Natural killer cell (primary cell): ENCODE measurements at regions not wholly inside any gene's neighbourhood (a gene's known extent, or its start where the extent isn't known, plus 50 kb on each side); places are given as distances from the start of the nearest gene placed in this dataset.

Experiments used
- ATAC-seq, 3 donors: fragments of 150-1000 bp in 2 of 3; fragments of 200-7000 bp in 1 of 3; cut with Tn5 transposase; 1 replicate in 1 of 3; 2 replicates in 2 of 3; pipeline ENCODE4 v1.10.0; 2021; ENCODE audit warnings: mild to moderate bottlenecking in 2 of 3, moderate library complexity in 2 of 3
- DNase-seq, 2 donors: peaks; one replicate each; pipeline versions ENCODE4 v3.0.0 to v3.0.0-alpha.2; 2013 to 2021; ENCODE audit warnings: mixed read lengths in 1 of 2
- H3K27ac ChIP-seq: one replicate; pipeline ENCODE4 v1.5.1; 2013; ENCODE audit warnings: mild to moderate bottlenecking, low read length
- H3K27me3 ChIP-seq: one replicate; pipeline ENCODE4 v1.6.1; 2013; ENCODE audit warnings: low read length; ENCODE audit not compliant: control insufficient read depth, insufficient read depth
- H3K36me3 ChIP-seq: one replicate; pipeline ENCODE4 v1.6.1; 2013; ENCODE audit warnings: low read length; ENCODE audit not compliant: control insufficient read depth, insufficient read depth
- H3K4me1 ChIP-seq: one replicate; pipeline ENCODE4 v1.6.1; 2013; ENCODE audit warnings: low read length; ENCODE audit not compliant: control insufficient read depth, insufficient read depth
- H3K4me3 ChIP-seq: one replicate; pipeline ENCODE4 v1.5.1; 2013; ENCODE audit warnings: low read length
- H3K9me3 ChIP-seq: one replicate; pipeline ENCODE4 v1.6.1; 2013; ENCODE audit warnings: low read length; ENCODE audit not compliant: control insufficient read depth, insufficient read depth
- H3K27ac Mint-ChIP-seq, 2 donors: one replicate each; pipeline ENCODE4 v1.8.0; 2022; ENCODE audit warnings: mild to moderate bottlenecking in 2 of 2, mixed read lengths in 2 of 2, moderate library complexity in 1 of 2
- H3K27me3 Mint-ChIP-seq, 2 donors: one replicate each; pipeline ENCODE4 v1.8.0; 2022; ENCODE audit warnings: low read depth in 2 of 2, mixed read lengths in 2 of 2
- H3K36me3 Mint-ChIP-seq: one replicate; pipeline ENCODE4 v1.8.0; 2022; ENCODE audit warnings: mixed read lengths
- H3K4me1 Mint-ChIP-seq, 2 donors: one replicate each; pipeline ENCODE4 v1.8.0; 2022; ENCODE audit warnings: mixed read lengths in 2 of 2
- H3K4me3 Mint-ChIP-seq: one replicate; pipeline ENCODE4 v1.8.0; 2022; ENCODE audit warnings: mild to moderate bottlenecking, moderate library complexity, mixed read lengths
- H3K9me3 Mint-ChIP-seq, 2 donors: one replicate each; pipeline ENCODE4 v1.8.0; 2022; ENCODE audit warnings: mixed read lengths in 2 of 2
- CTCF ChIP-seq: fragments of 200-600 bp; IDR thresholded peaks from one replicate; pipeline ENCODE4 v1.8.0; 2022; ENCODE audit warnings: antibody characterized with exemption
- WGBS: methylation state at CpG from one replicate; pipeline ENCODE4 v1.1.7; 2013; ENCODE audit warnings: missing lambda C conversion rate; ENCODE audit not compliant: insufficient coverage; 5-methylcytosine and 5-hydroxymethylcytosine counted together
- intact Hi-C: fragments of 100-400 bp; cut with micrococcal nuclease; formaldehyde crosslinking; loops from one replicate; pipeline ENCODE4 v1.14.2; 2022

- Histone ChIP-seq H3K36me3 (no peaks in the 10 kb centered on the region), H3K4me3 (no peak overlapping the region), H3K4me1 (peaks cover 6% of the 10 kb centered on the region), H3K27ac (no peak overlapping the region), H3K27me3 (no peaks in the 10 kb centered on the region), H3K9me3 (no peaks in the 10 kb centered on the region)
- peaks cover 3 to 14% of the 10 kb centered on the region in 2 donors for H3K27me3 Mint-ChIP-seq
- ATAC-seq (peak; percentile 33 to 72 (median 63)), DNase-seq (peak in 1 of 2 donors; percentile 62)
- H3K27ac Mint-ChIP-seq = peak overlapping the region; percentile 18 to 58
- peak overlapping the region; percentile 77 for H3K4me3 Mint-ChIP-seq
- intact Hi-C loops = loop anchor here (10.0 kb wide), 3 partner anchors 164 to 654 kb away; partner anchors contain the start of gene CBLB
- no peaks in the 10 kb centered on the region for H3K9me3 Mint-ChIP-seq
- TF ChIP-seq CTCF = no peak
- peaks cover 43 to 44% of the 10 kb centered on the region in 2 donors for H3K4me1 Mint-ChIP-seq
- 36% methylated on average over 4 of the region's 5 CpGs for WGBS
- no peaks in the 10 kb centered on the region for H3K36me3 Mint-ChIP-seq
Measured at GRCh38 chr3:106338582-106339214, 469.9 kb upstream of the CBLB start.

- H3K27ac Mint-ChIP-seq = no peak overlapping the region
- Histone ChIP-seq H3K4me3 (no peak overlapping the region), H3K36me3 (no peaks in the 10 kb centered on the region), H3K27ac (no peak overlapping the region), H3K9me3 (no peaks in the 10 kb centered on the region), H3K4me1 (peaks cover 5% of the 10 kb centered on the region), H3K27me3 (no peaks in the 10 kb centered on the region)
- 85% methylated on average over 5 of the region's 5 CpGs for WGBS
- H3K4me1 Mint-ChIP-seq = peaks cover 35 to 36% of the 10 kb centered on the region in 2 donors
- intact Hi-C loops = loop anchor here (10.0 kb wide), 3 partner anchors 165 to 655 kb away; partner anchors contain the start of gene CBLB
- no peaks in the 10 kb centered on the region for H3K36me3 Mint-ChIP-seq
- DNase-seq (no peak), ATAC-seq (no peak)
- H3K27me3 Mint-ChIP-seq = peaks cover 3 to 14% of the 10 kb centered on the region in 2 donors
- H3K4me3 Mint-ChIP-seq = no peak overlapping the region
- H3K9me3 Mint-ChIP-seq = no peaks in the 10 kb centered on the region
- no peak for TF ChIP-seq CTCF
Measured at GRCh38 chr3:106339551-106339950, 470.7 kb upstream of the CBLB start.

- WGBS = 93% methylated on average over 6 of the region's 6 CpGs
- intact Hi-C loops = no loop called here
- no peaks in the 10 kb centered on the region for H3K36me3 ChIP-seq
- Mint-ChIP-seq H3K27ac (no peak overlapping the region), H3K27me3 (peaks cover 3 to 14% of the 10 kb centered on the region in 2 donors), H3K9me3 (no peaks in the 10 kb centered on the region), H3K36me3 (no peaks in the 10 kb centered on the region), H3K4me3 (no peak overlapping the region), H3K4me1 (peaks cover 23 to 27% of the 10 kb centered on the region in 2 donors)
- H3K4me3 ChIP-seq = no peak overlapping the region
- TF ChIP-seq CTCF = no peak
- H3K4me1 ChIP-seq = peaks cover 3% of the 10 kb centered on the region
- no peaks in the 10 kb centered on the region for H3K27me3 ChIP-seq
- ATAC-seq (no peak), DNase-seq (no peak)
- no peaks in the 10 kb centered on the region for H3K9me3 ChIP-seq
- H3K27ac ChIP-seq = no peak overlapping the region
Measured at GRCh38 chr3:106341087-106341486, 472.3 kb upstream of the CBLB start.
